ENCODE measurements at regions not wholly inside any gene's neighbourhood (a gene's known extent, or its start where the extent isn't known, plus 50 kb on each side); places are given as distances from the start of the nearest gene placed in this dataset.

DNA sequence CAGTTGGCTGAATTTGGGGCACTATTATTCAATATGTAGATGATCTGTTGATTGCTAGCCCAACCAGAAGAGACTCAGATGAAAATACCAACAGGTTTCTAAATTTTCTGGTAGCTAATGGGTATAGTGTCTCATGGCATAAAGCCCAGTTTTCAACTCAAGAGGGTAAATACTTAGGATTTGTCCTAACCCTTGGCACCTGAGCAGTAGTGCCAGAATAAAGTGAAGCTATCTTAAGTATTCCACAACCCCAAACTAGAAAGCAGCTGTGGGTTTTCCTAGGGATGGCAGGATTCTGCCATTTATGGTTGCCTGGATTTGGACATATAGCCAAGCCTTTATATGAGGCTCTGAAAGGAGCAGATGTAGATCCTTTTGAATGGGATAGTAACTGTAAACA, 119.0 kb downstream of the AGTR2 start:
- TF ChIP-seq, protein P1, sequence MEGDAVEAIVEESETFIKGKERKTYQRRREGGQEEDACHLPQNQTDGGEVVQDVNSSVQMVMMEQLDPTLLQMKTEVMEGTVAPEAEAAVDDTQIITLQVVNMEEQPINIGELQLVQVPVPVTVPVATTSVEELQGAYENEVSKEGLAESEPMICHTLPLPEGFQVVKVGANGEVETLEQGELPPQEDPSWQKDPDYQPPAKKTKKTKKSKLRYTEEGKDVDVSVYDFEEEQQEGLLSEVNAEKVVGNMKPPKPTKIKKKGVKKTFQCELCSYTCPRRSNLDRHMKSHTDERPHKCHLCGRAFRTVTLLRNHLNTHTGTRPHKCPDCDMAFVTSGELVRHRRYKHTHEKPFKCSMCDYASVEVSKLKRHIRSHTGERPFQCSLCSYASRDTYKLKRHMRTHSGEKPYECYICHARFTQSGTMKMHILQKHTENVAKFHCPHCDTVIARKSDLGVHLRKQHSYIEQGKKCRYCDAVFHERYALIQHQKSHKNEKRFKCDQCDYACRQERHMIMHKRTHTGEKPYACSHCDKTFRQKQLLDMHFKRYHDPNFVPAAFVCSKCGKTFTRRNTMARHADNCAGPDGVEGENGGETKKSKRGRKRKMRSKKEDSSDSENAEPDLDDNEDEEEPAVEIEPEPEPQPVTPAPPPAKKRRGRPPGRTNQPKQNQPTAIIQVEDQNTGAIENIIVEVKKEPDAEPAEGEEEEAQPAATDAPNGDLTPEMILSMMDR (IDR thresholded peaks at IDR 0.05) = no peak
- TF ChIP-seq POLR2A (IDR thresholded peaks at IDR 0.05) = no peak
- Histone ChIP-seq H3K36me3 (no peaks in the 10 kb centered on the region), H3K27me3 (no peaks in the 10 kb centered on the region), H3K27ac (no peak overlapping the region), H3K4me1 (no peaks in the 10 kb centered on the region), H3K9me3 (no peaks in the 10 kb centered on the region), H3K4me3 (no peak overlapping the region)
- intact Hi-C loops (cut with DNase I; ENCODE audit: low total_unique reads) = no loop called here
- no peak for DNase-seq

DNA sequence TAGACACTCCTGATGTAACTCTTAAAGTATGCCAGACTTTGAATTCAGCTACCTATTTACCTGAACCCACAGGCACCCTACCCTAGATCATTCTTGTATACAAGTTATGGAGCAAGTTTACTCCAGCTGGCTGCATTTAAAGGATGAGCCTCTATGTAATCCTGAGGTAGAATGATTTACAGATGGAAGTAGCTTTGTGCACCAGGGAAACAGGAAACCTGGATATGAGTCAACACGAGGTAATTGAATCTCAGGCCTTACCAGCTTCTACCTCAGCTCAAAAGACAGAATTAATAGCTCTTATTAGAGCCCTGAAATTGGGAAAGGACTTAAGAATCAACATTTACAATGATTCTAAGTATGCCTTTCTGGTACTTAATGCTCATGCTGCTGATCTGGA, 119.8 kb downstream of the AGTR2 start:
- no peaks in the 10 kb centered on the region for H3K36me3 ChIP-seq
- H3K27me3 ChIP-seq = no peaks in the 10 kb centered on the region
- no peak for DNase-seq
- H3K9me3 ChIP-seq = no peaks in the 10 kb centered on the region
- TF ChIP-seq POLR2A (IDR thresholded peaks at IDR 0.05) = no peak
- TF ChIP-seq, protein P1 (IDR thresholded peaks at IDR 0.05) = no peak
- H3K27ac ChIP-seq = no peak overlapping the region
- H3K4me1 ChIP-seq = no peaks in the 10 kb centered on the region
- intact Hi-C loops (cut with DNase I; ENCODE audit: low total_unique reads) = no loop called here
- no peak overlapping the region for H3K4me3 ChIP-seq

DNA sequence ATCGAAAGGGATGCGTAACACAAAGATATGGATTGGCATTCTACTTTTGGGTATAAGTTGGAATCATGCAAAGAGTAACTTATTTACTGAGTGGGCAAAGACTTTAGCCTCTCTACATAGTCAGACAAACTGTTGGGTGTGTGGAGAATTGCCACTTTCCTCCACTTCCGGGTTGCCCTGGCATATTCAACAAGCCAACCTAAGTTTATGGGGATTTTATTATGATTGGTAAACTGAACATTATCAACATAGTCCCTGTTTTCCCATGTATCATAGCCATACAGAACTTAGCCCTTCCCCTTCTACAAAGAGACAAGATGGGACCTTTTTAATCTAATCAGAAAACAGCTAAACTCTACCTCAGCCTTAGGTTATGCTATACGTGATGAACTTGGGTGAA, 121.6 kb downstream of the AGTR2 start:
- no peak for DNase-seq
- Histone ChIP-seq H3K27ac (no peak overlapping the region), H3K36me3 (no peaks in the 10 kb centered on the region), H3K4me3 (no peak overlapping the region), H3K27me3 (no peaks in the 10 kb centered on the region), H3K4me1 (no peaks in the 10 kb centered on the region), H3K9me3 (no peaks in the 10 kb centered on the region)
- TF ChIP-seq, protein P1 (IDR thresholded peaks at IDR 0.05) = no peak
- intact Hi-C loops (cut with DNase I; ENCODE audit: low total_unique reads) = no loop called here

DNA sequence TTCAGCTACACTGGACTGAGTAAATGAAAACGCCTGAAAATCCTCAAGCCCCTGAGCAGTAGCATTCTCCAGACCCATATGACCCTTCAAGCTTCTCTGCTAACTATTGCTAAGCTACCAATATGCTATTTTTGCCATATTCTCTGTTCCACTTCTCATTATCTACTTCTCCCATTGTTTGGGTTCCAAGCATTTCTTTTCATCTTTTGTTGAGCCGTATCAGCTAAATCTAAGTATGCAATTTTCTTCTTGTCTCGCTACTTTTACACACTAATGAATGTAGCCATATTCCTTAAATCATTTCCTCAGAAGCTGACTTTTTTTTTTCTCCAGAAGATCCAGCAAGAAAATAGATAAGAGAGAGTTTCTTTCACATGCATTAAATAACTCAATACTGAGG, 128.4 kb downstream of the AGTR2 start:
- no peaks in the 10 kb centered on the region for H3K36me3 ChIP-seq
- intact Hi-C loops (cut with DNase I; ENCODE audit: low total_unique reads) = no loop called here
- H3K27ac ChIP-seq = no peak overlapping the region
- no peak overlapping the region for H3K4me3 ChIP-seq
- TF ChIP-seq, protein P1 (IDR thresholded peaks at IDR 0.05) = no peak
- TF ChIP-seq POLR2A (IDR thresholded peaks at IDR 0.05) = no peak
- no peaks in the 10 kb centered on the region for H3K4me1 ChIP-seq
- no peaks in the 10 kb centered on the region for H3K9me3 ChIP-seq
- DNase-seq = no peak
- H3K27me3 ChIP-seq = no peaks in the 10 kb centered on the region

DNA sequence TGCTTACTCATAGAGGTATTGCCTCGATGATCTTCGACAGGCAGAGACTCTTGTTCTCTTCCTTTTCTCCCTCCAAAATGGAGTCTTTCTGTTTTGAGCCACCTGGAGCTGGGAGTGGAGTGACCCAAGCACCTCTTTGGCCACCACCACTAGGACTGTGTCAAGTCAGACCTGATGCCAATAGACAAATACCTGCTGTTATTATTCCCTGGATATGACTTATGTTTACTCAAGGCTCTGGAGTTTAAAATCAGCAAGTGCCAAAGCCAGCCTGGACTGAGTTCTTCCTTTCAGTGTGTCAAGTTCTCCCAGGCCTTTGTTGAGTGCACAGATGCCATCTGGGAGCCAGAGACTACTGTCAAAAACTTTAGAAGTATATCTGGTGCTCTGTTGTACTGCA, 130.2 kb upstream of the SLC6A14 start:
- TF ChIP-seq, protein P1 (IDR thresholded peaks at IDR 0.05) = no peak
- no peak for TF ChIP-seq POLR2A (IDR thresholded peaks at IDR 0.05)
- intact Hi-C loops (cut with DNase I; ENCODE audit: low total_unique reads) = no loop called here

More for the DNA sequence above, 130.2 kb upstream of the SLC6A14 start:
- peaks cover 0 to 6% of the 10 kb centered on the region in 2 donors for H3K27me3 ChIP-seq
- DNase-seq = no peak
- no peaks in the 10 kb centered on the region for H3K9me3 ChIP-seq
- H3K4me3 ChIP-seq = no peak overlapping the region
- H3K27ac ChIP-seq = no peak overlapping the region
- H3K36me3 ChIP-seq = no peaks in the 10 kb centered on the region
- no peaks in the 10 kb centered on the region for H3K4me1 ChIP-seq
